ENCODE measurements at regions not wholly inside any gene's neighbourhood (a gene's known extent, or its start where the extent isn't known, plus 50 kb on each side); places are given as distances from the start of the nearest gene placed in this dataset.

GRCh38 chr21:24275616-24276015 is 1331.7 kb downstream of the MRPL39 start:
- no peaks in the 10 kb centered on the region for H3K27me3 ChIP-seq (ENCODE audit: control insufficient read depth, extremely low read depth, insufficient read depth, low read length)
- no peaks in the 10 kb centered on the region for H3K9me1 ChIP-seq (ENCODE audit: control insufficient read depth, extremely low read depth, insufficient read depth, low read length)
- no peaks in the 10 kb centered on the region for H4K20me1 ChIP-seq (ENCODE audit: control insufficient read depth, extremely low read depth, insufficient read depth, low read length)
- no peaks in the 10 kb centered on the region for H3K4me1 ChIP-seq (ENCODE audit: control insufficient read depth, extremely low read depth, insufficient read depth, low read length)
- dilution Hi-C loops (cut with MboI; ENCODE audit: extremely low pct_ligation_motif_present, low sequenced_read_pairs): no loop called here
- no peak overlapping the region for H3K4me3 ChIP-seq (ENCODE audit: control insufficient read depth in 2 of 3, extremely low read depth in 1 of 3, insufficient read depth in 2 of 3, low read depth in 1 of 3, low read length in 3 of 3)
- FAIRE-seq (no peak), DNase-seq (ENCODE audit: low read depth, low spot score) (no peak)
- TF ChIP-seq CTCF (optimal IDR thresholded peaks at IDR 0.05 in 1 of 3, IDR thresholded peaks at IDR 0.05 in 1 of 3, conservative IDR thresholded peaks at IDR 0.05 in 1 of 3; ENCODE audit: extremely low read depth in 1 of 3, insufficient read depth in 2 of 3, low read length in 3 of 3): no peak
- TF ChIP-seq EZH2 (IDR thresholded peaks at IDR 0.05; ENCODE audit: low read length): no peak
- H2AFZ ChIP-seq (ENCODE audit: control insufficient read depth, low read length): no peak overlapping the region
- no peak overlapping the region for H3K9ac ChIP-seq (ENCODE audit: control insufficient read depth, extremely low read depth, insufficient read depth, low read length)
- H3K36me3 ChIP-seq (ENCODE audit: control insufficient read depth in 2 of 2, extremely low read depth in 1 of 2, insufficient read depth in 2 of 2, low read length in 2 of 2): no peaks in the 10 kb centered on the region
- peaks cover 1% of the 10 kb centered on the region for H3K9me3 ChIP-seq (ENCODE audit: control insufficient read depth, low read depth, low read length)
- H3K79me2 ChIP-seq (ENCODE audit: control insufficient read depth, insufficient read depth, low read length): no peaks in the 10 kb centered on the region
- no peak overlapping the region for H3K27ac ChIP-seq (ENCODE audit: control insufficient read depth, insufficient read depth, low read length)
- H3K4me2 ChIP-seq (ENCODE audit: control insufficient read depth, extremely low read depth, insufficient read depth, low read depth, low read length): no peak overlapping the region

- FAIRE-seq (no peak), DNase-seq (ENCODE audit: low read depth, low spot score) (no peak)
- H3K4me2 ChIP-seq (ENCODE audit: control insufficient read depth, extremely low read depth, insufficient read depth, low read depth, low read length): no peak overlapping the region
- no peak overlapping the region for H3K4me3 ChIP-seq (ENCODE audit: control insufficient read depth in 2 of 3, extremely low read depth in 1 of 3, insufficient read depth in 2 of 3, low read depth in 1 of 3, low read length in 3 of 3)
- H3K9me1 ChIP-seq (ENCODE audit: control insufficient read depth, extremely low read depth, insufficient read depth, low read length): no peaks in the 10 kb centered on the region
- no peaks in the 10 kb centered on the region for H3K27me3 ChIP-seq (ENCODE audit: control insufficient read depth, extremely low read depth, insufficient read depth, low read length)
- H4K20me1 ChIP-seq (ENCODE audit: control insufficient read depth, extremely low read depth, insufficient read depth, low read length): no peaks in the 10 kb centered on the region
- H2AFZ ChIP-seq (ENCODE audit: control insufficient read depth, low read length): no peak overlapping the region
- no peak overlapping the region for H3K9ac ChIP-seq (ENCODE audit: control insufficient read depth, extremely low read depth, insufficient read depth, low read length)
- no peaks in the 10 kb centered on the region for H3K79me2 ChIP-seq (ENCODE audit: control insufficient read depth, insufficient read depth, low read length)
- no peak overlapping the region for H3K27ac ChIP-seq (ENCODE audit: control insufficient read depth, insufficient read depth, low read length)
- no peaks in the 10 kb centered on the region for H3K4me1 ChIP-seq (ENCODE audit: control insufficient read depth, extremely low read depth, insufficient read depth, low read length)
- H3K9me3 ChIP-seq (ENCODE audit: control insufficient read depth, low read depth, low read length): no peaks in the 10 kb centered on the region
- no peaks in the 10 kb centered on the region for H3K36me3 ChIP-seq (ENCODE audit: control insufficient read depth in 2 of 2, extremely low read depth in 1 of 2, insufficient read depth in 2 of 2, low read length in 2 of 2)
- TF ChIP-seq CTCF (optimal IDR thresholded peaks at IDR 0.05 in 1 of 3, IDR thresholded peaks at IDR 0.05 in 1 of 3, conservative IDR thresholded peaks at IDR 0.05 in 1 of 3; ENCODE audit: extremely low read depth in 1 of 3, insufficient read depth in 2 of 3, low read length in 3 of 3) (no peak), EZH2 (IDR thresholded peaks at IDR 0.05; ENCODE audit: low read length) (no peak)
- dilution Hi-C loops (cut with MboI; ENCODE audit: extremely low pct_ligation_motif_present, low sequenced_read_pairs): no loop called here
These were observed 1334.8 kb downstream of the MRPL39 start for GRCh38 chr21:24272521-24272938.

Measured in keratinocyte (primary cell).